Natural killer cell (primary cell): ENCODE measurements at regions not wholly inside any gene's neighbourhood (a gene's known extent, or its start where the extent isn't known, plus 50 kb on each side); places are given as distances from the start of the nearest gene placed in this dataset.
"Not testable (repeated sequence)": the region's sequence is repeated elsewhere in the genome, so short reads cannot be mapped to it uniquely, and the experiment has no call there.

ENCODE experiments used
- ATAC-seq, 3 donors: fragments of 150-1000 bp in 2 of 3; fragments of 200-7000 bp in 1 of 3; cut with Tn5 transposase; 1 replicate in 1 of 3; 2 replicates in 2 of 3; pipeline ENCODE4 v1.10.0; 2021; ENCODE audit warnings: mild to moderate bottlenecking in 2 of 3, moderate library complexity in 2 of 3
- DNase-seq, 2 donors: peaks; one replicate each; pipeline versions ENCODE4 v3.0.0 to v3.0.0-alpha.2; 2013 to 2021; ENCODE audit warnings: mixed read lengths in 1 of 2
- H3K27ac ChIP-seq: one replicate; pipeline ENCODE4 v1.5.1; 2013; ENCODE audit warnings: mild to moderate bottlenecking, low read length
- H3K27me3 ChIP-seq: one replicate; pipeline ENCODE4 v1.6.1; 2013; ENCODE audit warnings: low read length; ENCODE audit not compliant: control insufficient read depth, insufficient read depth
- H3K36me3 ChIP-seq: one replicate; pipeline ENCODE4 v1.6.1; 2013; ENCODE audit warnings: low read length; ENCODE audit not compliant: control insufficient read depth, insufficient read depth
- H3K4me1 ChIP-seq: one replicate; pipeline ENCODE4 v1.6.1; 2013; ENCODE audit warnings: low read length; ENCODE audit not compliant: control insufficient read depth, insufficient read depth
- H3K4me3 ChIP-seq: one replicate; pipeline ENCODE4 v1.5.1; 2013; ENCODE audit warnings: low read length
- H3K9me3 ChIP-seq: one replicate; pipeline ENCODE4 v1.6.1; 2013; ENCODE audit warnings: low read length; ENCODE audit not compliant: control insufficient read depth, insufficient read depth
- H3K27ac Mint-ChIP-seq, 2 donors: one replicate each; pipeline ENCODE4 v1.8.0; 2022; ENCODE audit warnings: mild to moderate bottlenecking in 2 of 2, mixed read lengths in 2 of 2, moderate library complexity in 1 of 2
- H3K27me3 Mint-ChIP-seq, 2 donors: one replicate each; pipeline ENCODE4 v1.8.0; 2022; ENCODE audit warnings: low read depth in 2 of 2, mixed read lengths in 2 of 2
- H3K36me3 Mint-ChIP-seq: one replicate; pipeline ENCODE4 v1.8.0; 2022; ENCODE audit warnings: mixed read lengths
- H3K4me1 Mint-ChIP-seq, 2 donors: one replicate each; pipeline ENCODE4 v1.8.0; 2022; ENCODE audit warnings: mixed read lengths in 2 of 2
- H3K4me3 Mint-ChIP-seq: one replicate; pipeline ENCODE4 v1.8.0; 2022; ENCODE audit warnings: mild to moderate bottlenecking, moderate library complexity, mixed read lengths
- H3K9me3 Mint-ChIP-seq, 2 donors: one replicate each; pipeline ENCODE4 v1.8.0; 2022; ENCODE audit warnings: mixed read lengths in 2 of 2
- WGBS: methylation state at CpG from one replicate; pipeline ENCODE4 v1.1.7; 2013; ENCODE audit warnings: missing lambda C conversion rate; ENCODE audit not compliant: insufficient coverage; 5-methylcytosine and 5-hydroxymethylcytosine counted together
- intact Hi-C: fragments of 100-400 bp; cut with micrococcal nuclease; formaldehyde crosslinking; loops from one replicate; pipeline ENCODE4 v1.14.2; 2022
- TF ChIP-seq, protein P1 (sequence below): fragments of 200-600 bp; IDR thresholded peaks from one replicate; pipeline ENCODE4 v1.8.0; 2022; ENCODE audit warnings: antibody characterized with exemption

DNA sequence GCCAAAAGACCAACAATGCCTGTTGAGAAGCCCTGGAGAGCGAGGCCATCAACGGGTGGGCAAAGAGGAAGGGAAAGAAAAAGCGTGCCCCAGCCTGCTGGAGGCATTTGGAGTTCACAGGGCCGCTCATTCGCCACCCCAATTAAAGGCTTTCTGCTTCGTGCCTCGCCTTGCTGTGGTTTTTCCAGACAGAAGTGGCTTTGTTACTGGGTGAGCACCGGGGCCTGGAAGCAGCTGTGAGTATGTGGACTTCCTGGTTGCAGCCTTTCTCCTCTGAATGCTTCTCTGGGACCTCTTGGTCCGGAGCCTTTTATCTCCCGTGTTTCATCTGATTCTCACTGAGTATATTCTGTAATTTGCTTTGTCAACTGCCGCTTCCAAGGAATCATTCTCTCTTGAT is 118.1 kb upstream of the EGR2 start:
- TF ChIP-seq, protein P1, sequence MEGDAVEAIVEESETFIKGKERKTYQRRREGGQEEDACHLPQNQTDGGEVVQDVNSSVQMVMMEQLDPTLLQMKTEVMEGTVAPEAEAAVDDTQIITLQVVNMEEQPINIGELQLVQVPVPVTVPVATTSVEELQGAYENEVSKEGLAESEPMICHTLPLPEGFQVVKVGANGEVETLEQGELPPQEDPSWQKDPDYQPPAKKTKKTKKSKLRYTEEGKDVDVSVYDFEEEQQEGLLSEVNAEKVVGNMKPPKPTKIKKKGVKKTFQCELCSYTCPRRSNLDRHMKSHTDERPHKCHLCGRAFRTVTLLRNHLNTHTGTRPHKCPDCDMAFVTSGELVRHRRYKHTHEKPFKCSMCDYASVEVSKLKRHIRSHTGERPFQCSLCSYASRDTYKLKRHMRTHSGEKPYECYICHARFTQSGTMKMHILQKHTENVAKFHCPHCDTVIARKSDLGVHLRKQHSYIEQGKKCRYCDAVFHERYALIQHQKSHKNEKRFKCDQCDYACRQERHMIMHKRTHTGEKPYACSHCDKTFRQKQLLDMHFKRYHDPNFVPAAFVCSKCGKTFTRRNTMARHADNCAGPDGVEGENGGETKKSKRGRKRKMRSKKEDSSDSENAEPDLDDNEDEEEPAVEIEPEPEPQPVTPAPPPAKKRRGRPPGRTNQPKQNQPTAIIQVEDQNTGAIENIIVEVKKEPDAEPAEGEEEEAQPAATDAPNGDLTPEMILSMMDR = no peak
- no peak overlapping the region for H3K27ac Mint-ChIP-seq

DNA sequence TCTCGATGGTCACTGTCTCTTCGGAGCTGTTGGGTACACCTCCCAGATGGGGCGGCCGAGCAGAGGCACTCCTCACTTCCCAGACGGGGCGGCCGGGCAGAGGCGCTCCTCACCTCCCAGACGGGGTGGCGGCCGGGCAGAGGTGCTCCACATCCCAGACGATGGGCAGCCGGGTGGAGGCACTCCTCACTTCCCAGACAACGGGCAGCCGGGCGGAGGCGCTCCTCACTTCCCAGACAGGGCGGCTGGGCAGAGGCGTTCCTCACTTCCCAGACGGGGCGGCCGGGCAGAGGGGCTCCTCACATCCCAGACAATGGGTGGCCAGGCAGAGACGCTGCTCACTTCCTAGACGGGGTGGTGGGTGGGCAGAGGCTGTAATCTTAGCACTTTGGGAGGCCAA is 112.6 kb upstream of the EGR2 start:
- intact Hi-C loops, H3K4me1 Mint-ChIP-seq, H3K36me3 Mint-ChIP-seq, H3K36me3 ChIP-seq, ATAC-seq, H3K27ac ChIP-seq, H3K27me3 Mint-ChIP-seq, H3K4me1 ChIP-seq, H3K4me3 ChIP-seq, H3K4me3 Mint-ChIP-seq, H3K9me3 Mint-ChIP-seq, H3K27me3 ChIP-seq, H3K27ac Mint-ChIP-seq, H3K9me3 ChIP-seq, DNase-seq: not testable (repeated sequence)
- 83% methylated on average over 18 of the region's 24 CpGs for WGBS

More for the DNA sequence above, 118.1 kb upstream of the EGR2 start:
- ATAC-seq (no peak), DNase-seq (no peak)
- Mint-ChIP-seq H3K36me3 (no peaks in the 10 kb centered on the region), H3K4me3 (no peak overlapping the region), H3K4me1 (no peaks in the 10 kb centered on the region), H3K27me3 (peaks cover 16 to 33% of the 10 kb centered on the region in 2 donors), H3K9me3 (no peaks in the 10 kb centered on the region)
- no peaks in the 10 kb centered on the region for H3K9me3 ChIP-seq
- H3K4me1 ChIP-seq = no peaks in the 10 kb centered on the region
- no peaks in the 10 kb centered on the region for H3K27me3 ChIP-seq
- no peak overlapping the region for H3K27ac ChIP-seq
- intact Hi-C loops = no loop called here
- no peaks in the 10 kb centered on the region for H3K36me3 ChIP-seq
- H3K4me3 ChIP-seq = no peak overlapping the region
- 35% methylated on average over 10 of the region's 11 CpGs for WGBS

DNA sequence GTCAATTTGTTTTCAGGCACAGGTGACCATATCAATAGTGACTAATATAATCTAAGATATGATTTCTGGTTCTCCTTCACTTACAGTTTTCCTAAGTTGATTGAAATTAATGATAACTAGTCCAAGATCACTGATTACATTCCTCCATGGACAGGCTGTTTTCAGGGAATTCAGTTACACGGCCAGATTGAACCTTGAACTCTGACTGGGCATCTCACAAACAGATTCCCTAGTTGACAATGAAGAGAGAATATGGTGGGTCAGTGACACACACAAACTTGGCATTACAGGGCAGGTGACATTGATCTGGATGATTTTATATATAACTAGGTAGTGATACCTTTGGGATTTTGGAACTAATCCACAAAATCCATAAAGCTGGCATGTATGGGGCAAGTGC is 110.2 kb upstream of the EGR2 start:
- H3K27me3 Mint-ChIP-seq = peaks cover 0 to 13% of the 10 kb centered on the region in 2 donors
- H3K27ac ChIP-seq = no peak overlapping the region

DNA sequence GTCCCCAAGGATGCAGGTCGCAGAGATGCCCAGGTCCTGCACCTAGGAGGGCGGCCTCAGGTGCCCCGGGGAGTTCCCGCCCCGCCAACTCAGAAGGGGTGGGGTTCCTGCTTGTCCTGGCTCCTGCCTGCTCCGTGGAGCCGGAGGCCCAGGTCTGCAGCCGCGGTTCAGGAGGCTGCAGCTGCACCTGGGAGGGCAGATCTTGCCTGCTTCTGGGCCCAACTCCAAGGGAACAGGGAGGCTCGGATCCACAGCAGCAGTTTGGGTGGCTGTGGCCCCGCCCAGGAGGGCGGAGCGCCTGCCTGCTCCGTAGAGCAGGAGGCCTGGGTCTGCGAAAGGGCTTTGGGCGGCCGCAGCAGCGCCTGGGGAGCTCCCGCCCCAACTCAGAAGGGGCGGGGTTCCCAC is 108.2 kb upstream of the EGR2 start:
- intact Hi-C loops = no loop called here
- Mint-ChIP-seq H3K9me3 (no peaks in the 10 kb centered on the region), H3K27ac (no peak overlapping the region), H3K27me3 (peaks cover 0 to 13% of the 10 kb centered on the region in 2 donors), H3K4me1 (no peaks in the 10 kb centered on the region), H3K36me3 (no peaks in the 10 kb centered on the region), H3K4me3 (no peak overlapping the region)
- no peaks in the 10 kb centered on the region for H3K4me1 ChIP-seq
- H3K4me3 ChIP-seq = no peak overlapping the region
- H3K36me3 ChIP-seq = no peaks in the 10 kb centered on the region
- no peak overlapping the region for H3K27ac ChIP-seq
- no peaks in the 10 kb centered on the region for H3K9me3 ChIP-seq
- H3K27me3 ChIP-seq = no peaks in the 10 kb centered on the region
- no peak for ATAC-seq
- WGBS = 86% methylated on average over 20 of the region's 20 CpGs
- DNase-seq = no peak
- TF ChIP-seq, protein P1 = no peak

More for the DNA sequence above, 110.2 kb upstream of the EGR2 start:
- no peak overlapping the region for H3K4me3 Mint-ChIP-seq
- Histone ChIP-seq H3K9me3 (no peaks in the 10 kb centered on the region), H3K4me1 (no peaks in the 10 kb centered on the region), H3K36me3 (no peaks in the 10 kb centered on the region), H3K4me3 (no peak overlapping the region), H3K27me3 (no peaks in the 10 kb centered on the region)
- no peak for DNase-seq
- no peaks in the 10 kb centered on the region for H3K4me1 Mint-ChIP-seq
- TF ChIP-seq, protein P1 = no peak
- 90% methylated on average over 1 of the region's 1 CpG for WGBS
- H3K36me3 Mint-ChIP-seq = no peaks in the 10 kb centered on the region
- no peak overlapping the region for H3K27ac Mint-ChIP-seq
- no peak for ATAC-seq
- intact Hi-C loops = no loop called here
- no peaks in the 10 kb centered on the region for H3K9me3 Mint-ChIP-seq
